NCI-H82 treated with DMSO at 0.1 percent for 48 hours (cell line): ENCODE measurements at regions not wholly inside any gene's neighbourhood (a gene's known extent, or its start where the extent isn't known, plus 50 kb on each side); places are given as distances from the start of the nearest gene placed in this dataset.
"Not testable (repeated sequence)": the region's sequence is repeated elsewhere in the genome, so short reads cannot be mapped to it uniquely, and the experiment has no call there.

ENCODE experiments used
- DNase-seq: peaks from one replicate; lab custom pipeline; 2025; ENCODE audit not compliant: unreplicated experiment; lab: John Stamatoyannopoulos, UW

DNA sequence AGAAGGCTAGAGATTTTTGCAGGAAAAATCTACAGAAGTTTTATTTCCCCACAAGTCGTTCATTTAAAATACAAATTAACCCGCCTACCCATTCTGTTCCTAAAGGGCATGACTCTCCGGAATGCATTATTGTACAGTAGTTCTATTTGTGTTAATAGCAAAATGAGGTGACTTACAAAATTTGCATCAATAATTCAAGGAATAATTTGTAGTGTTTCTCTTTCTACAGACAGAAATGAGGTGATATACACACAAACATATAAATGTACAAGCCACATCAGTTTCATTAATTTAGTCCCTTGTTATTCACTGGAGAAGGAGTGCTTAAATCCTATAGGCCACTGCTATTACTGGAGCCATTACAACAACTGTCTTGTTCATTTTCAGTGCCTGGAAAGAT lies 501.3 kb upstream of the DIAPH2 start:
- no peak for DNase-seq

DNA sequence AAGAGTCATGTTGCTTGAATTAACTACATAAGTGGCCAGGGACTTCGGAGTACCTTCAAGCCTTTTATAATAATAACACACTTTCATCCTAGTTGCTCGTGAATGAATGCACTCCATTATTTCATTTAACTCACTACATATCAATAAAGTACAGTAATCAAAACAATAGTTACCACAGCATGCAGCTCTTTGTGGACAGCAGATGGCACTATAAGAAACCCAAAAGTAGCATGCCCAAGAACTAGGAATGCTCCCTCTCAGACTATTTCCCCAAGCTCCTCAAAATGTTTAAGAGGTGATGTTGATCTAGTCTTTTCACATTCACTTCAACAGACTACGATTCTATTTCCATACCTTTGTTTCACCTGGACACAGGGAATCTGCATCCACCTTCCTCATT lies 500.8 kb upstream of the DIAPH2 start:
- DNase-seq, result no peak

DNA sequence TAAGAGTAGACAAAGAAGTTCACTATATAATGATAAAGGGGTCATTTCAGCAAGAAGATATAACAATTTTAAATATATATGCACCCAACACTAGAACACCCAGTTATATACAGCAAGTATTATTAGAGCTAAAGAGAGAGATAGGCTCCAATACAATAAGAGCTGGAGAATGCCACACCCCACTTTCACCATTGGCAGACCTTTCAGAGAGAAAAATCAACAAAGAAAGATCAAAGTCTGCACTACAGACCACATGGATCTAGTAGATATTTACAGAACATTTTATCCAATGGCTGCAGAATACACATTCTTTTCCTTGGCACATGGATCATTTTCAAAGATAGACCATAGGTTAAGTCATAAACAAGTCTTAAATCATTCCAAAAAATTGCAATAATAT lies 479.7 kb upstream of the DIAPH2 start:
- DNase-seq, result no peak

DNA sequence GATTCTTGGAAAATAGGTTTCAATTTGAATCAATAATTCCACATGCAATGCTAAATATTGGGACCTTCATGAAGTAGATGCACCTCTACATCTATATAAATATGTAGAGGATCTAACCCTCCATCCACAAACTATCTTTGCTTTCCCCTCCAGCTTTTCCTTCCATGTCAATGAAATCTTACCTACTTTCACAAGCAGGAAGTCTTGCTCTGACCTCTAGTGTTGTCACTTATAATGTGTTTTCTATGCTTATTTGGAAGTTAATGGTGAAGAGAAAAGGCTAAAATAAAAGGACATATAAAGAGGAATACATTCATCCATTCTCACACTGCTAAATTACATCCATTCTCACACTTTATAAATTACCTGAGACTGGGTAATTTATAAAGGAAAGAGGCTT lies 472.7 kb upstream of the DIAPH2 start:
- no peak for DNase-seq

DNA sequence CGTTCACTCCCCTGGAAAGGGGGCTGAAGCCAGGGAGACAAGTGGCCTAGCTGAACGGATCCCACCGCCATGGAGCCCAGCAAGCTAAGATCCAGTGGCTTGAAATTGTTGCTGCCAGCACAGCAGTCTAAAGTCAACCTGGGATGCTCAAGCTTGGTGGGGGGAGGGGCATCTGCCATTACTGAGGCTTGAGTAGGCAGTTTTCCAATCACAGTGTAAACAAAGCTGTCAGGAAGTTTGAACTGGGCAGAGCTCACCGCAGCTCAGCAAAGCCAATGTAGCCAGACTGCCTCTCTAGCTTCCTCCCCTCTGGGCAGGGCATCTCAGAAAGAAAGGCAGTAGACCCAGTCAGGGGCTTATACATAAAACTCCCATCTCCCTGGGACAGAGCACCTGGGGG lies 470.0 kb upstream of the DIAPH2 start:
- DNase-seq, result not testable (repeated sequence)

DNA sequence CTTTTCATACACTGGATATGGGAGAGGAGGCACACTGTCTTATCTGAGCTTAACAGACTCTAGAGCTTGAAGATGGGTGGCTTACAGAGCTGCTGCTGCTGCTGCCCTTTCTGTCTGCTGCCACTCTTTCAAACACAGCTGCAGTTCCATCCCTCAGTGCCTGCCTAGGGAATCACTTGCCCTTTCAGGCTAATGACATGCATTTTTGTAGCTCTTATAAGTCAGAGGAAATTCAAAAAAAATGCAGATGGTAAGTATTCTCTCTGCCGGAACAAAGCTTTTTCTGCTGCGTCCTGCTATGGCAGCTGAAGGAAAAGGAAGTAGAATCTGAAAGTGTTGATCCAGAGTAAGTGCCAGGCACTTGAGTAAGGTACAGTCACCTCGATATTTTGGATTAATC lies 460.4 kb upstream of the DIAPH2 start:
- DNase-seq, result no peak

DNA sequence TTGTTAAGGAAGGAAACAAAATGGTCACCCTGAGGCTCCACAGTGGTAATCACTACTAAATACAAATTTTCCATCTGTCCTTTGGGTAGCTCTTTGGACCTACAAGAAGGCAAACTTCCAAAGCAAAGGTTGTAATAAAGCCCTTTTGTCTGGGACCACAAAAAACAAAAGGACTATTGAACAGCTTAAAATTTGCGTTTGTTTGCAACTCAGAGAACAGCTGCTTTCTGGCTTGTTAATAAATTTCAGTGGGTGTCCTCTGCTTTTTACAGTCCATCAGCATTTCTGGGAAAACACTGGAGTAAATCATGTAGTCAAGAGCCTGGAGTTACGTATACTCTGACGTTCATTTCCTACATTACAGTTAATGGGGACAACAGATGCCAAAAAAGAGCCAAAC lies 439.7 kb upstream of the DIAPH2 start:
- no peak for DNase-seq

DNA sequence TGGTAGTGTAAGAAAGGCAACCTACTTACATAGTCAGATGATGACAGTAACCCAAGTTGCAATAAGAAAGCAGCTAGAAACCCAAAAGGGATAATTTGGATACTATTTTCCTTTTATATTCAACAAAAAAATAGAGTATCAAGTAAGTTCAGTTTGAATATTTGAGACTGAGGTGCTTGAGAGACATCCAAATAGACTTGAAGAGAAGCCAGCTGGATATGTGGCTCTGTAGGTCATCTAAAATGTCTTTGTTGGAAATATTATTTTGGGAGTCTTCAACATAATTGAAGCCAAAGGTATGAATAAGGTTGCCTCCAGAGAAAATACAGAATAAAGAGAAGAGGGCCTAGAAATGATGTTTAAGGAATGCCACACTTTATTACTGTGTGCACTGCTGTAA lies 438.2 kb upstream of the DIAPH2 start:
- DNase-seq, result no peak
